ENCODE measurements at regions not wholly inside any gene's neighbourhood (a gene's known extent, or its start where the extent isn't known, plus 50 kb on each side); places are given as distances from the start of the nearest gene placed in this dataset.

GRCh38 chr2:139366681-139367080 is 586.5 kb upstream of the NXPH2 start:
- TF ChIP-seq CTCF (conservative IDR thresholded peaks at IDR 0.05) = no peak
- TF ChIP-seq ZFX (IDR thresholded peaks at IDR 0.05) = no peak
